WTC11 (cell line): ENCODE measurements at regions not wholly inside any gene's neighbourhood (a gene's known extent, or its start where the extent isn't known, plus 50 kb on each side); places are given as distances from the start of the nearest gene placed in this dataset.

ENCODE experiments used
- ATAC-seq: fragments of 200-7000 bp; cut with Tn5 transposase; 2 replicates; pipeline ENCODE4 v1.10.0; 2021; ENCODE audit warnings: mild to moderate bottlenecking, moderate library complexity
- CTCF ChIA-PET: fragments of 300-600 bp; sonication (Branson Sonifier 250); formaldehyde crosslinking; loops from one replicate; lab custom pipeline; 2021; ENCODE audit warnings: antibody characterized with exemption; lab: Charles Lee
- POLR2A ChIA-PET: fragments of 350-600 bp; sonication (Branson Sonifier 250); formaldehyde crosslinking; loops from one replicate; lab custom pipeline; 2021; ENCODE audit warnings: antibody characterized with exemption; lab: Charles Lee
- DNase-seq: peaks from one replicate; pipeline ENCODE4 v3.0.0; 2021; ENCODE audit warnings: low spot score
- H3K27ac Mint-ChIP-seq: 2 replicates; pipeline ENCODE4 v1.8.0; 2021; ENCODE audit warnings: mixed read lengths
- H3K27me3 Mint-ChIP-seq: 2 replicates; pipeline ENCODE4 v1.8.0; 2021; ENCODE audit warnings: low read depth, mild to moderate bottlenecking, moderate library complexity, mixed read lengths
- H3K36me3 Mint-ChIP-seq: 2 replicates; pipeline ENCODE4 v1.8.0; 2021; ENCODE audit warnings: mixed read lengths
- H3K4me1 Mint-ChIP-seq: 2 replicates; pipeline ENCODE4 v1.8.0; 2022; ENCODE audit warnings: mixed read lengths
- H3K4me3 Mint-ChIP-seq: 2 replicates; pipeline ENCODE4 v1.8.0; 2021; ENCODE audit warnings: mild to moderate bottlenecking, moderate library complexity, mixed read lengths
- H3K9me3 Mint-ChIP-seq: 2 replicates; pipeline ENCODE4 v1.8.0; 2021; ENCODE audit warnings: mixed read lengths
- CDX4 ChIP-seq: fragments of 250-450 bp; sonication (Bioruptor Pico); IDR thresholded peaks from 2 replicates; pipeline ENCODE4 v1.9.0; 2021; ENCODE audit warnings: moderate library complexity, mild to moderate bottlenecking, inconsistent platforms, borderline replicate concordance
- CREM ChIP-seq: sonication (generic); formaldehyde crosslinking; IDR thresholded peaks from 2 replicates; pipeline ENCODE4 v1.8.1; 2022; ENCODE audit warnings: mild to moderate bottlenecking, missing genetic modification reagents, moderate library complexity
- E2F1 ChIP-seq: sonication (generic); formaldehyde crosslinking; IDR thresholded peaks from 2 replicates; pipeline ENCODE4 v1.8.0; 2022; ENCODE audit warnings: mild to moderate bottlenecking, missing genetic modification reagents
- FOXJ3 ChIP-seq: sonication (generic); formaldehyde crosslinking; IDR thresholded peaks from 2 replicates; pipeline ENCODE4 v1.9.0; 2021; ENCODE audit warnings: missing genetic modification reagents, mild to moderate bottlenecking, borderline replicate concordance
- GABPB1 ChIP-seq: sonication (generic); formaldehyde crosslinking; IDR thresholded peaks from 2 replicates; pipeline ENCODE4 v1.8.1; 2023; ENCODE audit warnings: mild to moderate bottlenecking, missing genetic modification reagents
- GTF2I ChIP-seq: fragments of 250-450 bp; sonication (Bioruptor Pico); conservative IDR thresholded peaks from 2 replicates; pipeline ENCODE4 v1.4.0; 2021; ENCODE audit warnings: mild to moderate bottlenecking
- HMGXB4 ChIP-seq: sonication (generic); formaldehyde crosslinking; IDR thresholded peaks from 2 replicates; pipeline ENCODE4 v1.8.1; 2023; ENCODE audit warnings: mild to moderate bottlenecking, moderate library complexity, missing genetic modification reagents
- IRF2 ChIP-seq: sonication (generic); formaldehyde crosslinking; IDR thresholded peaks from 2 replicates; pipeline ENCODE4 v1.8.0; 2022; ENCODE audit warnings: low read depth, missing genetic modification reagents, borderline replicate concordance
- NFE2L1 ChIP-seq: sonication (generic); formaldehyde crosslinking; IDR thresholded peaks from 2 replicates; pipeline ENCODE4 v1.8.1; 2023; ENCODE audit warnings: missing genetic modification reagents
- NFYB ChIP-seq: sonication (generic); formaldehyde crosslinking; conservative IDR thresholded peaks from 2 replicates; pipeline ENCODE4 v1.8.0; 2022; ENCODE audit warnings: low read depth, missing genetic modification reagents
- NR1H2 ChIP-seq: sonication (generic); formaldehyde crosslinking; IDR thresholded peaks from 2 replicates; pipeline ENCODE4 v1.9.0; 2021; ENCODE audit warnings: mild to moderate bottlenecking, moderate library complexity, missing genetic modification reagents
- OVOL2 ChIP-seq: fragments of 250-450 bp; sonication (Bioruptor Pico); IDR thresholded peaks from 2 replicates; pipeline ENCODE4 v1.9.0; 2021; ENCODE audit warnings: mild to moderate bottlenecking, borderline replicate concordance
- SMAD3 ChIP-seq: sonication (generic); formaldehyde crosslinking; IDR thresholded peaks from 2 replicates; pipeline ENCODE4 v1.8.0; 2022; ENCODE audit warnings: missing genetic modification reagents, mild to moderate bottlenecking, borderline replicate concordance
- TCF7 ChIP-seq: sonication (generic); formaldehyde crosslinking; IDR thresholded peaks from 2 replicates; pipeline ENCODE4 v1.8.0; 2022; ENCODE audit warnings: mild to moderate bottlenecking, low read depth, missing genetic modification reagents, moderate library complexity
- TP53 ChIP-seq: sonication (generic); formaldehyde crosslinking; IDR thresholded peaks from 2 replicates; pipeline ENCODE4 v1.8.1; 2023; ENCODE audit warnings: mild to moderate bottlenecking, missing genetic modification reagents
- ZNF138 ChIP-seq: sonication (generic); formaldehyde crosslinking; conservative IDR thresholded peaks from 2 replicates; pipeline ENCODE4 v1.8.1; 2022; ENCODE audit warnings: mild to moderate bottlenecking, moderate library complexity, missing genetic modification reagents
- ZNF263 ChIP-seq: sonication (generic); formaldehyde crosslinking; IDR thresholded peaks from 2 replicates; pipeline ENCODE4 v1.8.1; 2022; ENCODE audit warnings: low read depth, mild to moderate bottlenecking, moderate library complexity, missing genetic modification reagents
- ZNF423 ChIP-seq: fragments of 250-450 bp; sonication (Bioruptor Pico); IDR thresholded peaks from 2 replicates; pipeline ENCODE4 v2.1.2; 2022; ENCODE audit warnings: mild to moderate bottlenecking, moderate library complexity
- ZNF512 ChIP-seq: sonication (generic); formaldehyde crosslinking; IDR thresholded peaks from 2 replicates; pipeline ENCODE4 v1.8.1; 2022; ENCODE audit warnings: missing genetic modification reagents, borderline replicate concordance

DNA sequence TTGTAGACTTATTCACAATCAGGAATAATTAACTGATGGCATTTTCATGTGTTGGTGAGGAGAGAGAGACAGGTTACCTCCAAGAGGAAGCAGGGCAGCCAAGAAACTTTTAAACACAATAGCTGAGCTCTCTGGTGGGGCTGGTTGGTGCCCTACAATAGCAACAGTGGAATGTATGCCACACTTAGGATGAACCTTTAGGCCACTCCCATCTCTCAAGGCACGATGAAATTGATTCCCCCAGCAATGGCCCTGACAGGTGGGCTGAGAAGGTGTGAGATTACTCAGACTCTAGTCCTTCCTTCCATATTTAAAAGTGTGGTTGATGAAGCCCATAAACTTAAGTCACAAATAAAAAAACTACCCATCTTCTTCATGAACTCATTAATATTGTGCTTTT is 219.4 kb upstream of the CYRIA start (continued):
- no peak for TF ChIP-seq FOXJ3 (CRISPR knock-in tag)

GRCh38 chr2:16882706-16883105 is 217.1 kb upstream of the CYRIA start:
- H3K4me3 Mint-ChIP-seq: no peak overlapping the region
- H3K27ac Mint-ChIP-seq: no peak overlapping the region
- POLR2A ChIA-PET: no interaction called here
- H3K27me3 Mint-ChIP-seq: no peaks in the 10 kb centered on the region
- no peaks in the 10 kb centered on the region for H3K36me3 Mint-ChIP-seq
- peaks cover 13% of the 10 kb centered on the region for H3K4me1 Mint-ChIP-seq
- DNase-seq: no peak
- H3K9me3 Mint-ChIP-seq: no peaks in the 10 kb centered on the region
- TF ChIP-seq ZNF512 (CRISPR knock-in tag) (no peak), HMGXB4 (CRISPR knock-in tag) (no peak), CDX4 (CRISPR knock-in tag) (no peak), OVOL2 (CRISPR knock-in tag) (no peak), TP53 (CRISPR knock-in tag) (no peak), NFE2L1 (no peak), NFYB (CRISPR knock-in tag) (no peak), SMAD3 (no peak), TCF7 (no peak), GABPB1 (CRISPR knock-in tag) (no peak), ZNF423 (no peak), CREM (CRISPR knock-in tag) (no peak), E2F1 (no peak), NR1H2 (CRISPR knock-in tag) (no peak), ZNF138 (CRISPR knock-in tag) (no peak), GTF2I (no peak), IRF2 (CRISPR knock-in tag) (no peak)
- TF ChIP-seq, all 79 proteins: peak for 0
- no peak for ATAC-seq
- CTCF ChIA-PET: interaction anchor here (1.0 kb wide), 1 partner anchor 107 kb away, joined by 3 read pairs; no protein-coding TSS in a partner anchor

DNA sequence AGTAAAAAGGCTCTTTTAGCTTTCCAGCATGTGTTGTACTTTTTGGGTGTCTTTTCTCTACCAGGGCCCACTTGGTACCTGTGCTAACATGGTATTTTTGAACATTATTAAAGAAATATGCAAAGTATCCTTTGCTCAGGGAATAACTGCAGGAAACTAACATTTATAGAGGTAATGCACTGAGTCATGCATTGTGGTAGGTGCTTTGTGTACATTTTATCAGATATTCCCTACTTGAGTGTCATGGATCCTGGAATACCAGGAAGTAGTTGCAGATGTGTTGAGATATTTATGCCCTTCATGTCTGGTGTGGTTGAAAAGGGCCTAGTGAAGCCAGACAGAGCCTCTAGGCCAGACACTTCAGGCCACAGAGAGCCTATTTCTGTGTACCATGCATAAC is 215.5 kb upstream of the CYRIA start:
- no peaks in the 10 kb centered on the region for H3K36me3 Mint-ChIP-seq
- H3K9me3 Mint-ChIP-seq: no peaks in the 10 kb centered on the region
- ATAC-seq (no peak), DNase-seq (no peak)
- no peak for TF ChIP-seq ZNF263 (CRISPR knock-in tag)
- H3K4me1 Mint-ChIP-seq: peaks cover 13% of the 10 kb centered on the region
- H3K27ac Mint-ChIP-seq: no peak overlapping the region
- no peak overlapping the region for H3K4me3 Mint-ChIP-seq
- POLR2A ChIA-PET: no interaction called here
- H3K27me3 Mint-ChIP-seq: no peaks in the 10 kb centered on the region
- CTCF ChIA-PET: no interaction called here
